Activated naive CD8-positive, alpha-beta T cell (primary cell): ENCODE measurements at regions not wholly inside any gene's neighbourhood (a gene's known extent, or its start where the extent isn't known, plus 50 kb on each side); places are given as distances from the start of the nearest gene placed in this dataset.
"Not testable (repeated sequence)": the region's sequence is repeated elsewhere in the genome, so short reads cannot be mapped to it uniquely, and the experiment has no call there.

Experiments used
- H3K27ac Mint-ChIP-seq: one replicate; pipeline ENCODE4 v1.8.0; 2021; ENCODE audit warnings: mixed read lengths
- H3K27me3 Mint-ChIP-seq: one replicate; pipeline ENCODE4 v1.8.0; 2021; ENCODE audit warnings: mixed read lengths
- H3K36me3 Mint-ChIP-seq: one replicate; pipeline ENCODE4 v1.8.0; 2021; ENCODE audit warnings: mixed read lengths
- H3K4me1 Mint-ChIP-seq: one replicate; pipeline ENCODE4 v1.8.0; 2021; ENCODE audit warnings: low read depth, mixed read lengths
- H3K4me3 Mint-ChIP-seq: one replicate; pipeline ENCODE4 v1.8.0; 2021; ENCODE audit warnings: mild to moderate bottlenecking, mixed read lengths
- H3K9me3 Mint-ChIP-seq: one replicate; pipeline ENCODE4 v1.8.0; 2021; ENCODE audit warnings: low read depth, mixed read lengths

GRCh38 chr4:164096766-164097518 is 602.5 kb downstream of the TMA16 start:
- no peaks in the 10 kb centered on the region for H3K4me1 Mint-ChIP-seq
- no peak overlapping the region for H3K4me3 Mint-ChIP-seq
- H3K9me3 Mint-ChIP-seq: no peaks in the 10 kb centered on the region
- H3K27me3 Mint-ChIP-seq: no peaks in the 10 kb centered on the region
- H3K27ac Mint-ChIP-seq: no peak overlapping the region
- H3K36me3 Mint-ChIP-seq: no peaks in the 10 kb centered on the region

GRCh38 chr4:164100741-164101365 is 606.4 kb downstream of the TMA16 start:
- H3K27ac Mint-ChIP-seq, H3K4me1 Mint-ChIP-seq, H3K4me3 Mint-ChIP-seq, H3K9me3 Mint-ChIP-seq, H3K36me3 Mint-ChIP-seq, H3K27me3 Mint-ChIP-seq: not testable (repeated sequence)

GRCh38 chr4:164108971-164109370 is 614.5 kb downstream of the TMA16 start:
- H3K9me3 Mint-ChIP-seq: no peaks in the 10 kb centered on the region
- H3K36me3 Mint-ChIP-seq: no peaks in the 10 kb centered on the region
- H3K27me3 Mint-ChIP-seq: no peaks in the 10 kb centered on the region
- H3K27ac Mint-ChIP-seq: no peak overlapping the region
- H3K4me3 Mint-ChIP-seq: no peak overlapping the region
- no peaks in the 10 kb centered on the region for H3K4me1 Mint-ChIP-seq

GRCh38 chr4:164109503-164109902 is 615.0 kb downstream of the TMA16 start:
- Mint-ChIP-seq H3K4me3 (no peak overlapping the region), H3K9me3 (no peaks in the 10 kb centered on the region), H3K36me3 (no peaks in the 10 kb centered on the region), H3K27me3 (no peaks in the 10 kb centered on the region), H3K27ac (no peak overlapping the region), H3K4me1 (no peaks in the 10 kb centered on the region)

GRCh38 chr4:164115236-164115635 is 620.7 kb downstream of the TMA16 start:
- no peaks in the 10 kb centered on the region for H3K36me3 Mint-ChIP-seq
- H3K4me3 Mint-ChIP-seq: no peak overlapping the region
- no peaks in the 10 kb centered on the region for H3K27me3 Mint-ChIP-seq
- no peaks in the 10 kb centered on the region for H3K9me3 Mint-ChIP-seq
- no peaks in the 10 kb centered on the region for H3K4me1 Mint-ChIP-seq
- H3K27ac Mint-ChIP-seq: no peak overlapping the region

GRCh38 chr4:164116286-164116685 is 621.8 kb downstream of the TMA16 start:
- Mint-ChIP-seq H3K27ac (no peak overlapping the region), H3K27me3 (no peaks in the 10 kb centered on the region), H3K36me3 (no peaks in the 10 kb centered on the region), H3K4me3 (no peak overlapping the region), H3K4me1 (no peaks in the 10 kb centered on the region), H3K9me3 (no peaks in the 10 kb centered on the region)

GRCh38 chr4:164134388-164134787 is 619.5 kb upstream of the SMIM31 start:
- Mint-ChIP-seq H3K9me3 (no peaks in the 10 kb centered on the region), H3K27me3 (no peaks in the 10 kb centered on the region), H3K36me3 (no peaks in the 10 kb centered on the region), H3K4me1 (no peaks in the 10 kb centered on the region), H3K4me3 (no peak overlapping the region), H3K27ac (no peak overlapping the region)

GRCh38 chr4:164136180-164136616 is 617.7 kb upstream of the SMIM31 start:
- Mint-ChIP-seq H3K4me1 (no peaks in the 10 kb centered on the region), H3K27ac (no peak overlapping the region), H3K36me3 (no peaks in the 10 kb centered on the region), H3K9me3 (no peaks in the 10 kb centered on the region), H3K27me3 (no peaks in the 10 kb centered on the region), H3K4me3 (no peak overlapping the region)

- no peak overlapping the region for H3K4me3 Mint-ChIP-seq
- no peaks in the 10 kb centered on the region for H3K4me1 Mint-ChIP-seq
- H3K27ac Mint-ChIP-seq: no peak overlapping the region
- H3K9me3 Mint-ChIP-seq: no peaks in the 10 kb centered on the region
- H3K36me3 Mint-ChIP-seq: no peaks in the 10 kb centered on the region
- H3K27me3 Mint-ChIP-seq: no peaks in the 10 kb centered on the region
These were observed 615.4 kb upstream of the SMIM31 start for GRCh38 chr4:164138521-164138920.

- H3K4me3 Mint-ChIP-seq: no peak overlapping the region
- H3K27me3 Mint-ChIP-seq: no peaks in the 10 kb centered on the region
- H3K9me3 Mint-ChIP-seq: no peaks in the 10 kb centered on the region
These were observed 614.6 kb upstream of the SMIM31 start for GRCh38 chr4:164139291-164139690.

GRCh38 chr4:164141755-164142375 is 612.1 kb upstream of the SMIM31 start:
- not testable (repeated sequence) for H3K4me3 Mint-ChIP-seq

More at GRCh38 chr4:164139291-164139690, 614.6 kb upstream of the SMIM31 start:
- Mint-ChIP-seq H3K4me1 (no peaks in the 10 kb centered on the region), H3K27ac (no peak overlapping the region), H3K36me3 (no peaks in the 10 kb centered on the region)

GRCh38 chr4:164154416-164154815 is 599.5 kb upstream of the SMIM31 start:
- no peaks in the 10 kb centered on the region for H3K27me3 Mint-ChIP-seq
- no peaks in the 10 kb centered on the region for H3K4me1 Mint-ChIP-seq
- H3K4me3 Mint-ChIP-seq: no peak overlapping the region
- H3K27ac Mint-ChIP-seq: no peak overlapping the region
- no peaks in the 10 kb centered on the region for H3K36me3 Mint-ChIP-seq
- no peaks in the 10 kb centered on the region for H3K9me3 Mint-ChIP-seq

More at GRCh38 chr4:164141755-164142375, 612.1 kb upstream of the SMIM31 start:
- H3K9me3 Mint-ChIP-seq, H3K27ac Mint-ChIP-seq, H3K36me3 Mint-ChIP-seq, H3K27me3 Mint-ChIP-seq, H3K4me1 Mint-ChIP-seq: not testable (repeated sequence)

GRCh38 chr4:164169591-164169990 is 584.3 kb upstream of the SMIM31 start:
- Mint-ChIP-seq H3K4me3 (no peak overlapping the region), H3K4me1 (no peaks in the 10 kb centered on the region), H3K9me3 (no peaks in the 10 kb centered on the region), H3K27me3 (no peaks in the 10 kb centered on the region), H3K27ac (no peak overlapping the region), H3K36me3 (no peaks in the 10 kb centered on the region)

GRCh38 chr4:164177153-164177552 is 576.8 kb upstream of the SMIM31 start:
- H3K4me3 Mint-ChIP-seq: no peak overlapping the region
- no peaks in the 10 kb centered on the region for H3K36me3 Mint-ChIP-seq
- no peaks in the 10 kb centered on the region for H3K9me3 Mint-ChIP-seq
- no peaks in the 10 kb centered on the region for H3K4me1 Mint-ChIP-seq
- no peaks in the 10 kb centered on the region for H3K27me3 Mint-ChIP-seq
- H3K27ac Mint-ChIP-seq: no peak overlapping the region

- no peaks in the 10 kb centered on the region for H3K36me3 Mint-ChIP-seq
- no peaks in the 10 kb centered on the region for H3K9me3 Mint-ChIP-seq
- no peak overlapping the region for H3K4me3 Mint-ChIP-seq
- no peaks in the 10 kb centered on the region for H3K4me1 Mint-ChIP-seq
- no peak overlapping the region for H3K27ac Mint-ChIP-seq
- H3K27me3 Mint-ChIP-seq: no peaks in the 10 kb centered on the region
These were observed 576.2 kb upstream of the SMIM31 start for GRCh38 chr4:164177753-164178152.
